Gastrocnemius medialis (tissue), 4 donors: ENCODE measurements at regions not wholly inside any gene's neighbourhood (a gene's known extent, or its start where the extent isn't known, plus 50 kb on each side); places are given as distances from the start of the nearest gene placed in this dataset.

Experiments
- POLR2A ChIP-seq, 2 donors: fragments of 450-650 bp; IDR thresholded peaks; one replicate each; pipeline ENCODE4 v1.6.1; 2017; ENCODE audit warnings: antibody characterized with exemption in 2 of 2, mild to moderate bottlenecking in 2 of 2, moderate library complexity in 2 of 2
- TF ChIP-seq, protein P1 (sequence below), 5 experiments: fragments of 450-650 bp in 3 of 5; fragments of 200-600 bp in 2 of 5; sonication (generic) in 2 of 5; IDR thresholded peaks in 4 of 5; conservative IDR thresholded peaks in 1 of 5; 1 replicate in 4 of 5; 2 replicates in 1 of 5; pipeline ENCODE4 v1.5.1; 2016 to 2019; ENCODE audit warnings: antibody characterized with exemption in 5 of 5, mild to moderate bottlenecking in 3 of 5, moderate library complexity in 3 of 5

DNA sequence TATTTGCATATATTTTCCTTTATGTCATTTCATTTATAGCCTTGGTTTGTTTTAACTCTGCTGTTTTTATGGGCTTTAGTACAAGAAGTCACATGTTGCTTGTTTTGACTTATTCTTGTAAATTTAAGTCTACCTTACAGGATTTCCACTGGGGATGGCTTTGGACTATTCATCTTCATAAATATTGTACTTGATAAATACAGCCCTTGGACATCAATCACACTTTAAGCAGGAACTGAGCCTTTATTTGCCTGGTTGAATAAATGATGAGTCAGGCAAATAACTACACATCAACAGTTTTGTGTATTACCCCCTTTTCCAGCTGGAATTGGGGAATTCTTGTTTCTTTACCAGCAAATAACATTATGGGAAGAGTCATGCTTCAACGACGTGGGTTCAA lies 286.0 kb downstream of the CNTN3 start:
- no peak for TF ChIP-seq POLR2A (IDR thresholded peaks at IDR 0.05)
- TF ChIP-seq, protein P1, sequence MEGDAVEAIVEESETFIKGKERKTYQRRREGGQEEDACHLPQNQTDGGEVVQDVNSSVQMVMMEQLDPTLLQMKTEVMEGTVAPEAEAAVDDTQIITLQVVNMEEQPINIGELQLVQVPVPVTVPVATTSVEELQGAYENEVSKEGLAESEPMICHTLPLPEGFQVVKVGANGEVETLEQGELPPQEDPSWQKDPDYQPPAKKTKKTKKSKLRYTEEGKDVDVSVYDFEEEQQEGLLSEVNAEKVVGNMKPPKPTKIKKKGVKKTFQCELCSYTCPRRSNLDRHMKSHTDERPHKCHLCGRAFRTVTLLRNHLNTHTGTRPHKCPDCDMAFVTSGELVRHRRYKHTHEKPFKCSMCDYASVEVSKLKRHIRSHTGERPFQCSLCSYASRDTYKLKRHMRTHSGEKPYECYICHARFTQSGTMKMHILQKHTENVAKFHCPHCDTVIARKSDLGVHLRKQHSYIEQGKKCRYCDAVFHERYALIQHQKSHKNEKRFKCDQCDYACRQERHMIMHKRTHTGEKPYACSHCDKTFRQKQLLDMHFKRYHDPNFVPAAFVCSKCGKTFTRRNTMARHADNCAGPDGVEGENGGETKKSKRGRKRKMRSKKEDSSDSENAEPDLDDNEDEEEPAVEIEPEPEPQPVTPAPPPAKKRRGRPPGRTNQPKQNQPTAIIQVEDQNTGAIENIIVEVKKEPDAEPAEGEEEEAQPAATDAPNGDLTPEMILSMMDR (IDR thresholded peaks at IDR 0.05 in 4 of 5, conservative IDR thresholded peaks at IDR 0.05 in 1 of 5) = no peak
